Panc1 (cell line): ENCODE measurements at regions not wholly inside any gene's neighbourhood (a gene's known extent, or its start where the extent isn't known, plus 50 kb on each side); places are given as distances from the start of the nearest gene placed in this dataset.

Source experiments
- CTCF ChIP-seq: fragments of 450-650 bp; IDR thresholded peaks from 2 replicates; pipeline ENCODE4 v1.5.1; 2017; ENCODE audit warnings: mild to moderate bottlenecking
- POLR2AphosphoS5 ChIP-seq: IDR thresholded peaks from 2 replicates; pipeline ENCODE4 v1.6.1; 2012; ENCODE audit warnings: mild to moderate bottlenecking, low read depth, low read length, moderate library complexity
- REST ChIP-seq, 2 experiments: IDR thresholded peaks; 2 replicates each; pipeline ENCODE4 v1.6.1; 2011 to 2012; ENCODE audit warnings: low read depth in 2 of 2, control low read depth in 1 of 2, low read length in 1 of 2, mild to moderate bottlenecking in 1 of 2, moderate library complexity in 1 of 2; ENCODE audit not compliant: insufficient read depth in 1 of 2
- SIN3A ChIP-seq: IDR thresholded peaks from 2 replicates; pipeline ENCODE4 v1.6.1; 2012; ENCODE audit warnings: low read depth, mild to moderate bottlenecking, low read length, moderate library complexity, borderline replicate concordance; ENCODE audit not compliant: insufficient read depth
- TCF7L2 ChIP-seq: IDR thresholded peaks from 2 replicates; pipeline ENCODE4 v1.6.1; 2011; ENCODE audit warnings: mild to moderate bottlenecking, low read depth, low read length, inconsistent platforms

DNA sequence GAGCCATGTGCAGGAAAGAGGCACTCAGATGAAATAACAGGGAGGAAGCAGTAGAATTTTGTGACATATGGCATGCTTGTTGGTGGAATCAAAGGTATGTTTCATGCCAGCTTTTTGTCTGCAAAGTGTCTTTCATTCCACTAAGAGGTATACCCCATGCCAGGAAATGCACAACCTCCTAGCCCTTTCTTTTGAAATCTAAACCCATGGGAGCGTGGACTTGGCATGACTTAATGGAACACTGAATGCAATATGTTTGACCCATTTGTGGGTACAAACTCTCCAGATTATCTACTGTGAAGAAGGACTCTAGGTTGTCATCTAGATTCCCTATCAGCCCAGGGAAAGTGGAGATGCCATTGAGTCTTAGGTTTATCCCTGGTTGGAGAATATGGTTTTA is 338.3 kb upstream of the TEX13C start:
- TF ChIP-seq SIN3A (no peak), CTCF (no peak), REST (IDR thresholded peaks at IDR 0.05; ENCODE audit: insufficient read depth in 1 of 2, low read depth in 2 of 2, low read length in 1 of 2) (no peak), POLR2AphosphoS5 (no peak), TCF7L2 (no peak)
